Stomach (tissue), 8 donors: ENCODE measurements at regions not wholly inside any gene's neighbourhood (a gene's known extent, or its start where the extent isn't known, plus 50 kb on each side); places are given as distances from the start of the nearest gene placed in this dataset.
"Not testable (repeated sequence)": the region's sequence is repeated elsewhere in the genome, so short reads cannot be mapped to it uniquely, and the experiment has no call there.

Experiments
- DNase-seq, 2 donors: peaks; one replicate each; pipeline versions ENCODE4 v3.0.0 to v3.0.0-alpha.2; 2013 to 2019
- H3K27ac ChIP-seq, 5 donors: fragments of 200-600 bp in 4 of 5; sonication (generic) in 4 of 5; one replicate each; pipeline ENCODE4 v1.5.1; 2013 to 2019; ENCODE audit warnings: mild to moderate bottlenecking in 1 of 5, moderate library complexity in 1 of 5
- H3K27me3 ChIP-seq, 3 donors: fragments of 200-600 bp; sonication (generic); one replicate each; pipeline ENCODE4 v1.5.1; 2017 to 2019; ENCODE audit warnings: mixed run types in 1 of 3
- H3K36me3 ChIP-seq, 4 donors: fragments of 200-600 bp; sonication (generic); 1 replicate in 3 of 4; 2 replicates in 1 of 4; pipeline ENCODE4 v1.5.1; 2016 to 2019
- H3K4me1 ChIP-seq, 4 donors: fragments of 200-600 bp; sonication (generic); one replicate each; pipeline ENCODE4 v1.5.1; 2016 to 2019
- H3K4me3 ChIP-seq, 4 donors: fragments of 200-600 bp; sonication (generic) in 3 of 4; one replicate each; pipeline ENCODE4 v1.5.1; 2016 to 2019; ENCODE audit warnings: mild to moderate bottlenecking in 1 of 4
- H3K9me3 ChIP-seq, 4 donors: fragments of 200-600 bp; sonication (generic); one replicate each; pipeline ENCODE4 v1.5.1; 2016 to 2019
- CTCF ChIP-seq, 7 experiments: fragments of 450-650 bp in 4 of 7; fragments of 200-600 bp in 3 of 7; sonication (generic) in 3 of 7; IDR thresholded peaks; one replicate each; pipeline ENCODE4 v1.5.1; 2016 to 2019; ENCODE audit warnings: antibody characterized with exemption in 7 of 7, control low read depth in 2 of 7, mild to moderate bottlenecking in 1 of 7
- EP300 ChIP-seq: sonication (generic); formaldehyde crosslinking; IDR thresholded peaks from one replicate; pipeline ENCODE4 v1.6.1; 2017; ENCODE audit warnings: antibody characterized with exemption
- POLR2A ChIP-seq, 4 donors: fragments of 450-650 bp; IDR thresholded peaks; one replicate each; pipeline ENCODE4 v1.6.1; 2016; ENCODE audit warnings: antibody characterized with exemption in 4 of 4, control low read depth in 2 of 4, mild to moderate bottlenecking in 1 of 4, moderate library complexity in 1 of 4
- POLR2AphosphoS5 ChIP-seq, 3 donors: sonication (generic); formaldehyde crosslinking; IDR thresholded peaks; one replicate each; pipeline ENCODE4 v1.6.1; 2016; ENCODE audit warnings: antibody characterized with exemption in 3 of 3
- WGBS, 5 donors: extraction: QIAGEN DNeasy Blood & Tissue Kit in 3 of 5; methylation state at CpG; one replicate each; pipeline versions ENCODE4 v1.1.5 to v1.1.7; 2013 to 2018; 5-methylcytosine and 5-hydroxymethylcytosine counted together
- intact Hi-C: fragments of 100-400 bp; cut with DNase I; formaldehyde crosslinking; loops from one replicate; pipeline ENCODE4 v1.15.1; 2023; ENCODE audit warnings: low total_unique reads
- donor health status: healthy with polysubstance abuse.
- donor health status: Bipolar disorder and iron deficiency.
- donor health status: healthy.

GRCh38 chr6:170221052-170221752 lies 69.7 kb downstream of the DLL1 start:
- intact Hi-C loops = no loop called here
- Histone ChIP-seq H3K27ac (no peak overlapping the region), H3K4me3 (no peak overlapping the region), H3K36me3 (no peaks in the 10 kb centered on the region), H3K4me1 (peaks cover 9 to 28% (median 20%) of the 10 kb centered on the region in 4 donors), H3K9me3 (no peaks in the 10 kb centered on the region), H3K27me3 (no peaks in the 10 kb centered on the region)
- DNase-seq = peak in 1 of 2 donors; percentile 10
- WGBS, 5 donors = 83 to 89% (median 86%) methylated on average over 25 to 29 of the region's 29 CpGs
- no peak for TF ChIP-seq POLR2A (IDR thresholded peaks at IDR 0.05)

GRCh38 chr6:170213637-170214018 lies 77.2 kb downstream of the DLL1 start:
- DNase-seq, H3K27ac ChIP-seq, H3K4me1 ChIP-seq, H3K36me3 ChIP-seq, H3K4me3 ChIP-seq, H3K9me3 ChIP-seq, intact Hi-C loops: not testable (repeated sequence)
- 93 to 98% (median 97%) methylated on average over 15 to 19 of the region's 19 CpGs for WGBS, 5 donors
- H3K27me3 ChIP-seq = peaks cover 0 to 29% (median 5%) of the 10 kb centered on the region in 3 donors

- TF ChIP-seq EP300 = no peak
- TF ChIP-seq POLR2AphosphoS5 (IDR thresholded peaks at IDR 0.05) = no peak
- intact Hi-C loops = no loop called here
- H3K27me3 ChIP-seq = peaks cover 0 to 32% (median 5%) of the 10 kb centered on the region in 3 donors
- no peak for DNase-seq
- H3K36me3 ChIP-seq = no peaks in the 10 kb centered on the region
- no peaks in the 10 kb centered on the region for H3K9me3 ChIP-seq
- 87 to 92% (median 91%) methylated on average over 39 to 40 of the region's 40 CpGs for WGBS, 5 donors
- no peak overlapping the region for H3K27ac ChIP-seq
- H3K4me3 ChIP-seq = no peak overlapping the region
- H3K4me1 ChIP-seq = no peaks in the 10 kb centered on the region
Measured at GRCh38 chr6:170212956-170213636, 77.8 kb downstream of the DLL1 start.

- no peaks in the 10 kb centered on the region for H3K4me1 ChIP-seq
- WGBS, 5 donors = 48 to 76% (median 69%) methylated on average over 22 to 23 of the region's 23 CpGs
- peaks cover 0 to 33% (median 5%) of the 10 kb centered on the region in 3 donors for H3K27me3 ChIP-seq
- no peak for TF ChIP-seq POLR2A (IDR thresholded peaks at IDR 0.05)
- H3K27ac ChIP-seq = no peak overlapping the region
- no peaks in the 10 kb centered on the region for H3K36me3 ChIP-seq
- no peak overlapping the region for H3K4me3 ChIP-seq
- no peak for DNase-seq
- no peaks in the 10 kb centered on the region for H3K9me3 ChIP-seq
- intact Hi-C loops = no loop called here
Measured at GRCh38 chr6:170212051-170212756, 78.7 kb downstream of the DLL1 start.

- H3K36me3 ChIP-seq = no peaks in the 10 kb centered on the region
- H3K27ac ChIP-seq = no peak overlapping the region
- TF ChIP-seq POLR2A (IDR thresholded peaks at IDR 0.05) = no peak
- no peak for TF ChIP-seq CTCF (IDR thresholded peaks at IDR 0.05)
- intact Hi-C loops = no loop called here
- H3K4me3 ChIP-seq = no peak overlapping the region
- 68 to 86% (median 75%) methylated on average over 13 to 14 of the region's 14 CpGs for WGBS, 5 donors
- H3K9me3 ChIP-seq = no peaks in the 10 kb centered on the region
- DNase-seq = peak in 1 of 2 donors; percentile 24
- H3K4me1 ChIP-seq = no peaks in the 10 kb centered on the region
- H3K27me3 ChIP-seq = peaks cover 0 to 33% (median 5%) of the 10 kb centered on the region in 3 donors
Measured at GRCh38 chr6:170211404-170212025, 79.4 kb downstream of the DLL1 start.

GRCh38 chr6:170210651-170211403 lies 80.1 kb downstream of the DLL1 start:
- H3K9me3 ChIP-seq = no peaks in the 10 kb centered on the region
- H3K27ac ChIP-seq = no peak overlapping the region
- TF ChIP-seq POLR2AphosphoS5 (IDR thresholded peaks at IDR 0.05) = no peak
- no peak for TF ChIP-seq POLR2A (IDR thresholded peaks at IDR 0.05)
- no peak for TF ChIP-seq CTCF (IDR thresholded peaks at IDR 0.05)
- no peak for TF ChIP-seq EP300
- H3K36me3 ChIP-seq = no peaks in the 10 kb centered on the region
- H3K4me3 ChIP-seq = no peak overlapping the region
- no peaks in the 10 kb centered on the region for H3K4me1 ChIP-seq
- DNase-seq = peak in 1 of 2 donors; percentile 16
- intact Hi-C loops = no loop called here
- H3K27me3 ChIP-seq = peaks cover 0 to 33% (median 5%) of the 10 kb centered on the region in 3 donors
- WGBS, 5 donors = 73 to 76% (median 75%) methylated on average over 11 of the region's 11 CpGs
